HG03159 (cell line): ENCODE measurements at regions not wholly inside any gene's neighbourhood (a gene's known extent, or its start where the extent isn't known, plus 50 kb on each side); places are given as distances from the start of the nearest gene placed in this dataset.
"Not testable (repeated sequence)": the region's sequence is repeated elsewhere in the genome, so short reads cannot be mapped to it uniquely, and the experiment has no call there.

Experiments
- ATAC-seq: cut with Tn5 transposase; IDR thresholded peaks from one replicate; pipeline ENCODE4 v1.9.1; 2021; ENCODE audit warnings: mild to moderate bottlenecking, moderate library complexity; ENCODE audit not compliant: unreplicated experiment

- no peak for ATAC-seq
Measured at GRCh38 chrX:12034741-12035140, 103.5 kb upstream of the FRMPD4 start.

GRCh38 chrX:12042615-12043014, 95.7 kb upstream of the FRMPD4 start:
- no peak for ATAC-seq

GRCh38 chrX:12052109-12052508, 86.2 kb upstream of the FRMPD4 start:
- no peak for ATAC-seq

GRCh38 chrX:12058087-12058486, 80.2 kb upstream of the FRMPD4 start:
- no peak for ATAC-seq

- no peak for ATAC-seq
Measured at GRCh38 chrX:12060489-12061260, 77.6 kb upstream of the FRMPD4 start.

GRCh38 chrX:12065251-12065650, 73.0 kb upstream of the FRMPD4 start:
- ATAC-seq, result no peak

GRCh38 chrX:12076046-12076445, 62.2 kb upstream of the FRMPD4 start:
- ATAC-seq, result no peak

- peak; percentile 91 for ATAC-seq
Measured at GRCh38 chrX:12080265-12080664, 58.0 kb upstream of the FRMPD4 start.

GRCh38 chrX:12082959-12083358, 55.3 kb upstream of the FRMPD4 start:
- not testable (repeated sequence) for ATAC-seq
